Stimulated activated CD4-positive, alpha-beta T cell treated with anti-CD3 and anti-CD28 coated beads, Interleukin-4, amount 100 ng/mL, for 48 hours (primary cell): ENCODE measurements at regions not wholly inside any gene's neighbourhood (a gene's known extent, or its start where the extent isn't known, plus 50 kb on each side); places are given as distances from the start of the nearest gene placed in this dataset.

Experiments used
- DNase-seq, 2 donors: peaks; one replicate each; pipeline ENCODE4 v3.0.0-alpha.2; 2020; ENCODE audit warnings: low read depth in 2 of 2

- no peak for DNase-seq
These were observed 50.5 kb upstream of the GUCY1A1 start for GRCh38 chr4:155616117-155616516.

GRCh38 chr4:155615081-155615887 lies 51.4 kb upstream of the GUCY1A1 start:
- DNase-seq: no peak

- no peak for DNase-seq
These were observed 52.4 kb upstream of the GUCY1A1 start for GRCh38 chr4:155614111-155614762.

DNA sequence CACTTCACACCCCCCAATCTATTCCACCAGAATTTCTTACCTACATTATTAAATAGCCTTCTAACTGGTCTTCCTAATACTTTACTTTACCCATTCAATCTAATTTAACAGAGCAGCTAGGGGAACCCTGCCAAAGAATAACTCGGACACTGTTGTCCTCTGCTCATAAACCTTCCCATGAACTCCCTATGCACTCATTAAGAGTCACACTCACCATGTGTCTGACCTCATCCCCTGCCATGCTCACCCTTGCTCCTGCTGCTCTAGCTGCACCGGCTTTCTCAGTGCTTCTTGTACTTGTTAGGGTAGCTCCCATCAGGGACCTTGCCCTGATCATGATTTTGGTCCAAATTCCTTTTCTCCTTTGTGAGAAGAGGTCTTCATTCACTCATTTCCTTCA lies 54.6 kb upstream of the GUCY1A1 start:
- no peak for DNase-seq

- no peak for DNase-seq
These were observed 55.1 kb upstream of the GUCY1A1 start for GRCh38 chr4:155611501-155611900.

DNA sequence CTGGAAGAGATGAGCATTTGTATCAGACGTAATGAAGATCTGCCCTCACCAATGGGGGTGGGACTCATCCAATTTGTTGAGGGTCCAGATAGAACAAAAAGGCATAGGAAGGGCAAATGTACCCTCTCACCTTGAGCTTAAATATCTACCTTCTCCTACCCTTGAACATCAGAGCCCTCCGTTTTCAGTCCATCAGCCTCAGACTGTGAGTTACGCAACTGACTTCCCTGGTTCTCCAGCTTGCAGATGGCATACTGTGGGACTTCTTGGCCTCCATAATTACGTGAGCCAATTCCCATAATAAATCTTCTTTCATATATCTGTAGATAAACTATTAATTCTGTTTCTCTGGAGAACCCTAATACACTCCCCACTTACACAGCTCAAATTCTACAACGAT lies 56.5 kb upstream of the GUCY1A1 start:
- no peak for DNase-seq

DNA sequence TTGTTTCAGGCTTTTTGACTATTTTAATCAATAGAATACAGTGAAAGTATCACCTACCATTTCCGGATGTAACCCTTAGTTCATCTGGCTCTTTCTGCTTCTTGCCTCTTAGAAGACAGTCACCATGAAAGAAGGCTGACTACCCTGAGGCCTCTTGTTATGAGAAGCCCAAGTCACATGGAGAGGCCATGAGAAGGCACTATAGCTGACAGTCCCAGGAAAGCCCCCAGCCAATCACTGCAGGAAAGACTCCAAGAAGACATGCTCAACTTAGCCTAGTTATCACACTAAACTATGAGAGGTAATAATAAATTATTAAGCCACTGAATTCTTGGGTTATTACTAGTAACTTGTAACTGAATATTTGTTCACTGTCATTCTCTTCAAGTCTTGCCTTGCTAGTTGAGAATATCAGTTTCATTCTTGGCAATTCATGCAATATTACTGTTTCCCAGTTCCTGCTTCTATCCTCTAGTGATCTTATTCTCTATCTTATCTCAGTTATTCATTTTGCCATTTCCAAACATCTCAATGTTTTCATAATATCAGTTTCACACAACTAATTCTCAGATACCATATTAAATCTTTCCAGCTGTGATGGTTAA lies 57.1 kb upstream of the GUCY1A1 start:
- DNase-seq: no peak

GRCh38 chr4:155608225-155608885 lies 58.3 kb upstream of the GUCY1A1 start:
- DNase-seq: no peak

- DNase-seq: no peak
These were observed 59.2 kb upstream of the GUCY1A1 start for GRCh38 chr4:155607481-155607880.

DNA sequence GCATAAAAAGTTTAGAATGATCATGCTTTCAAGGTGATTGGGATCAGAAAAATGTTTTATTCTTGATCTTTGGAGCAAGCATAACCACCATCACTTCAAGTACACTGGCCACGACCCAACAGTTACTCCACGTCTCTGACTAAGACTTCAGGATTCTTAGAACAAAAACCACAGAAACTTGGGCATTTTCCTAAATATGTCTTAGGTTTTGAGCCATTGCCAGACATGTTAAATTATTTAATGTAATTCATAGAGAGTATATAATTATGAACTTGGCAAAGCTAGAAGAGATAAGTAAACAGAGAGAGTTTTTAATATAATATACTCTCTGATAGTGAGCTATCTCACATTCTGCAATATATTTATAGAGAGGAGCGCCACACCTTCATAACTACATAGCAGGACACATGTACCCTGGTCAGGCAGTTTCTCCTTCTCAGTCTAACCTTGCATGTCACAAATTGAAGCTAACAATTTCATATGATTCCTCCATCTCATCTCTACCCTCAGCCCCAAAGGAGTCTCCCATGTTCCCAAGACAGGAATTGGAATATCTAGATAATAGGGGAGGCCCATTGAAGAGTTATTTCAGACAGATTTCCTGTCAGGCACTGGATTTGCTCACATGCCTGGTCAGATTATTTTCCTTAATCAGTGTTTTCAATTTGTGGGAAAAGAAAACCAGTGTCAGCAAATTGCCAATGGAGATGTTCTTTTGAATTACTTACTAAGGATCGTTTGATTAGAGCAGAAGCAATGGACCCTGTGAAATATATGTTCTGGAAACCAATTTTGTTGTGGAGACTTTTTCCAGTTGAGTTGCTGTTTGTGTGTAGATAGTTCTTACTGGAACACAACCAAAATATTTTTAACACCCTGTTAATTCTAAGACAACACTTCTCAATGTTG lies 61.7 kb upstream of the GUCY1A1 start:
- DNase-seq: no peak

DNA sequence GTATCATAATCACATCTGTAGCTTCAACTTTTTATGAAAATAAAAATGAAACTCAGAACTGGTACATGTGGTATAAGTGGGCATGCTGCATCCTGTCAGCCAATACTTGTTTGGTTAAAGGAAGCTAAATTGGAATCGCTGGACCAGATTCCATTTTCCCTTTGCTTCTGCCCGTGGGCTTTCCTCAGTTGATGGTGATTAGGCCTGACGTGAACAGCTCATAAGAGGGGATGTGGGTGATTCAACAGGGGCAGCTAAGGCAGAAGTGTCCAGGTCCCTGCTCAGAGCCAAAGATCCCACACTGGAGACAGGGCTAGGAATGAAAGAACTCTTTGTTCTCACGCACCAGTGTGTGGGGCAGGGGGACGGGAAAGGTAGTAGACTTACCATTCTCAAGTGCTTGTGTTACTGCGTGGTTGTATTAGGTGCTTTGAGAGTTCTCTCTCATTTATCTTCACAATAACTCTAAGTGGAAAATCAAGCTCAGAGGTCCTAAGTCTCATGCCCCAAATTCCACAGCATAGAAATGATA lies 63.2 kb upstream of the GUCY1A1 start:
- DNase-seq: no peak

DNA sequence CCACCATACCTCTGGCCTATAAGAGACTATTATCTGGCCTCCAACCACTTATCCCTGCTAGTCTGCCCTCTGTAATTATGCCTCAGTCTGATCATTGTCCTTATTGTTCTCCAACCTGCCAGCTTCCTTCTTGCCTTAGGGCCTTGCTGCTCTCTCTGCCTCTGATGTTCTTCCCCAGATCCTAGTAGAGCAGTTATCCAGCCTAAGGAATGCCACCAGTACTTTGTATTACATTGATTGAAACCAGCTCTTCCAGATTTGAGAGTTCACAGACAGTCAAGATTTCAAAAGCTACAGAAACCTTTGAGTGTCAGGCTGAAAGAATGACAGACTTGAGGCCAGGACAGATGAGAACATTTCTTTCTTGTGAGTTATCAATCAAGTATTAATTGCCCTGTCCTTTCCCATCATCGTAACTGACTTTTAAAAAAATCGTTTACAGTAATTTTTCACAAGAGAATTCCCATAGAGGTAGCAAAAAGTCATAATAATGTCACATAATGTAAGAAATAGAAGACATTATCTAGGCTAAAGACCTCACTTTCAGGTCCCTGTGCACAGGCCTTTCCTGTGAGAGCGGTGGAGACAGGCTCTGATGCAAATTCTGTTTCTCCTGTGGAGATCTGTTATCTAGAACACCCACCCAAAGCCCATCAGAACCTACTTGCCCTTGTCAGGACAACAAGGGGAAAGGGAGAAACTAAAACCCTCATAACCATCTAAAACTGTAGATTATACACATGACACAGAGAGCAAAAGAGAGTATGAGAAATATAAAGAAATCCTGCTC lies 64.1 kb upstream of the GUCY1A1 start:
- no peak for DNase-seq

GRCh38 chr4:155600244-155600643 lies 66.4 kb upstream of the GUCY1A1 start:
- DNase-seq: no peak

GRCh38 chr4:155599596-155599995 lies 67.1 kb upstream of the GUCY1A1 start:
- no peak for DNase-seq

- DNase-seq: no peak
These were observed 67.6 kb upstream of the GUCY1A1 start for GRCh38 chr4:155599085-155599484.

DNA sequence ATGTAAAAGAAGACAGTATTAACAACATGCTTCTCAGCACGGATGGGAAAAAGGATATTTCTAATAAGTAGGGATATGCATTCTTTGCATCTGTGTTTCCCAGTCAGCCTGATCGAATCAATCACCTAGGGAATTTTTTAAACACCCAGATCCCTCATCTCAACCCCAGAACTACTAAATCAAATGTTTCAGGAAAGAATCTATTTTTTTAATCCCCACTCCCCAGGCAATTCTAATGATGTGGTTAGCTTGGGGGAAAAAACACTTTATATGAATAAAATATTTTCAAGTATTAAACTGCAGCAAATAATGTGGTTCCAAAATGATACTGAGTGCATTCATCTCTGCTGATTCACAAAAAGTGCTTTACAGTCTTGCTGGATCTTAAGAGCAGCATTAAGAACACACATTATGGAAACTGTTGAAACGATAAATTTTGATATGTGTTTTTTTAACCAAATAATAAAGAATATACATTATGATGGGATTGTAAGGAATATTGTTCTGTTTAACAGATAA lies 68.7 kb upstream of the GUCY1A1 start:
- DNase-seq: no peak

DNA sequence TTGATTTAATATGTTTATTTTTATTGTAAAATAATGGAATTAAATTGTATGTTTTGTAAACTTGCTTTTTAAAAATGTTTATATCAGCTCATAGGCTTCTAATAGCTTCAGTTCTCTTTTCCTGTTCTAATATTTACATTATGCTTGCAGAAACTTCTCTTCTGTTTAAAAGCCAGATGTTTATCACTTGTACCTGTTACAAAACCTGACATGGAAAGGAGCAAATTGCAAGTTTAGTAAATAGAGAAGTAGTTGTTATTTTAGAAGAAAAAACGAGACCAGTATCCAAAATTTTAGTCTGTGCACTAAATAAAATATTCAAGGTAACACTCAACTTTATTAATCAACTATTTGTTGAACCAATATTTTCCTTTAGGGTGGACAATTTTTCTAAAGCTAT lies 69.4 kb upstream of the GUCY1A1 start:
- no peak for DNase-seq

GRCh38 chr4:155593793-155594192 lies 72.9 kb upstream of the GUCY1A1 start:
- no peak for DNase-seq

GRCh38 chr4:155592938-155593297 lies 73.7 kb upstream of the GUCY1A1 start:
- DNase-seq: no peak
